Stimulated activated CD8-positive, alpha-beta memory T cell treated with anti-CD3 and anti-CD28 coated beads, Interleukin-15, amount 100 ng/mL, for 4 hours (primary cell): ENCODE measurements at regions not wholly inside any gene's neighbourhood (a gene's known extent, or its start where the extent isn't known, plus 50 kb on each side); places are given as distances from the start of the nearest gene placed in this dataset.

Source experiments
- DNase-seq, 2 donors: peaks; one replicate each; pipeline ENCODE4 v3.0.0-alpha.2; 2020; ENCODE audit warnings: low read depth in 2 of 2

DNA sequence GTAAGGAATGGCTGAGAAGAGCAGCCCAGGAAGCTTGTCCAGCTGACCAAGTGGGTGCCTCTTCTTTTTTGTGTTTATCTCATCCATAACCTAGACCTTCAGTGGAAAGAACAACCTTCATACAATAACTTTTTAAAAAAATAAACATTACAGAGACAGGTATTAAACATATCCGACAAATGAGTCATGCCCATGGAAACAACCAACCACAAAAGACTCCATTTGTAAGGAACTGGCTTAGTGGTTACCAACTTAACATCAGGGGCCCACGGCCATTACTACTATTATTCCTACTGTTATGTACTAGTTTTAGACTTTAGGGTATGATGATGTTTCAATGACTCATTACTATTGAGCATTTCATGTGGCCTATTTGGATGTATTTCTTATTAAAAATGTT, 191.7 kb upstream of the SERP2 start:
- no peak for DNase-seq

GRCh38 chr13:44184740-44185139, 188.9 kb upstream of the SERP2 start:
- no peak for DNase-seq

- DNase-seq = no peak
Measured at GRCh38 chr13:44188257-44188656, 185.4 kb upstream of the SERP2 start.

DNA sequence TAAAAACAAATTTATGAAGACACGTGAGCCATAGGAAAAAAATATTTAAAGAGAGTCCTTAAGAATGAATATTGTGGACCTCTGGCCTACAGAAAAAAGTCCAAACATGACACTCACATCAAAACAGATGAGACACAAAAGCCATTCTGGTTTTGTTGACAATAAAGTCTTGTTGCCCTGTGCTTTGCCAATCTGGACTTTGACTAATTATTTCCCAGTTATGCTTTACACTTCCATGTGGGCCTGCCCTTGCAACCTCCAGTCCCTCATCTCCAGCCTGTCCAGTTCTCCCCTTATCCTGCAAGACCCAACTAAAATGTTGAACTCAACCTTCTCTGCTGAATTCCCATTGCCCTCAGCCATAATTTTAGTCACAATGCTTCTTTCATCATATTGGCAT, 184.5 kb upstream of the SERP2 start:
- no peak for DNase-seq

GRCh38 chr13:44191103-44191502, 182.5 kb upstream of the SERP2 start:
- DNase-seq = no peak

GRCh38 chr13:44191504-44192171, 182.0 kb upstream of the SERP2 start:
- DNase-seq = no peak

GRCh38 chr13:44193731-44194130, 179.9 kb upstream of the SERP2 start:
- DNase-seq = no peak

- no peak for DNase-seq
Measured at GRCh38 chr13:44195245-44195644, 178.4 kb upstream of the SERP2 start.

DNA sequence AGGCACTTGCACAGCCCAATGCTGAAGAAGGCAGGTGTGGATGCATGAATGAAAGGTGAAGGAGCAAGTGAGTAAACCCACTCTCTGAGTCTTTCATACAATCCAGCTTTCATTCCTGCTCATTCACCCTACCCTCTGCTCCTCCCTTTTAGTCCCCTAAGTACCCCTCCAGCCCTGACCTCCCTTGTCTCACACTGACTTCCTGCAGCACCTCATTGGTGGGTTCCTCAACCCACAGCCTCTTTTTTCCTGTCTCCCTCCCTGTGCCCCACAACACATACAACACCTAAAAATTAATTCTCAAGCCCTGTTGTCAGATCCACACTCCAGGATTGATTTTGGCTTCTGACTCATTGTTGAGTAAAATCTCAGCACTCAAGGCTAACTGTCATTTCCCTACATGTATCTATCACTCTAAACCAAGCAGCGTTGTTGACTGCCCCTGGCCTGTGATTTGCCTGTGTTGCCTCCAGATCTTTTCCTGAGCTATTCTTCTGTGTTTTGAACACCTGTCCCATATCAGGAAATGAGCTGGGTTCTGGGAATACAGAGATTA, 177.3 kb upstream of the SERP2 start:
- DNase-seq = no peak

- DNase-seq = no peak
Measured at GRCh38 chr13:44197791-44198770, 175.5 kb upstream of the SERP2 start.

DNA sequence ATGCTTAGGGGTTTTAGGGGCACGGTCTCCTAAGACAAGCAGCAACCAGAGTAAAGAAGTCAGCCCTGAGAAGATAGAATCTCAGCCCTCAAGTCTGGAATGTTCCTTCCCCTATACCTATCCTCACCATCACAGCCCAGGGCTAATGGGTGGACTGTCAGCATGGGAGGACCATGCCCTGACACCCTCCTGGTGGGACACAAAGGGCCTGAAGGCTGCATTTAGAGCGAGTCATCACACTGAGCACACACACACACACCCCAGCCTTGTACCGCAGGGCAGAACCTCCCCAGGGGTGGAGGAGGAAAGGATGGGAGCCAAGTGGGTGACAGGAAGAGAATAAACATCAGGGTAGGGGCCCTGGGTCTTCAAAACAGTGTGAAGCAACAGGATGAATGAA, 174.8 kb upstream of the SERP2 start:
- DNase-seq = no peak

- no peak for DNase-seq
Measured at GRCh38 chr13:44199627-44200207, 173.9 kb upstream of the SERP2 start.

DNA sequence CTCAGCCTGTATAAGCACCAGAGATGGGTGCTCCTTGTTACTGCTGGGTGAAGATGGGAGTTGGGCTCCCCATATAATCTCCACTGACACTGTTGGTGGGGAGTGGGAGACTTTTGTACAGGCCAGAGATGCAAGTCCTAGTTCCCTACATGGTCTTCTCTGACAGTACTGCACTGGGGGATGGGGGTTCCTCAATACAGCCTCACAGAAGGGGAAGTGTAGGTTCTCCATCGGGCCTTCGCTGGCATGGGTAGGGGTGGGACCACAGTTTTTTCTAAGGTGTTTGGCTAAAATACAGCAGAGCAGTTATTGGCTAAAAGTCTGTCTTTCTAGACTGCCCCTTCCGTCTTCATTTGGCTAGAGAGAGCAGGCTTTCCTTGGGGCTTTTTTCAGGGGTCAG, 167.2 kb upstream of the SERP2 start:
- DNase-seq = no peak

GRCh38 chr13:44207476-44207875, 166.1 kb upstream of the SERP2 start:
- no peak for DNase-seq

DNA sequence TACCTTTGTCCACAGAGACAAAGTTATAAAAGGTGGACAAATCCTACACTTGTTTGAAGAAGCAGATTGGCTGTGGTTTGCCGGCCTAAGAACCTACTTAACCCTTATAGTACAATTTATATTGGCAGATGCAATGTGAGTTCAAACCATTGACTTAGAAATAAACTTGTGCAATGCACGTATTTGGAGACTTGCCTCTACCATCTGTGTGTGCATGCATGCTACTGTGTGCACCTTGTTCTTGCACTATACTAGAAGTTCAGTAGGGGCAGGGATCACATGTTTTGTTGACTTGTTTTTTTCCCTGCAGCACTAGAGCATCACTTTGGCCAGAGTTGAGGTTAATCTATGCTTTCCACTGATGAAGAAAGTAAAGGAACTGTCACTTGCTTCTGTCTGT, 163.1 kb upstream of the SERP2 start:
- no peak for DNase-seq

DNA sequence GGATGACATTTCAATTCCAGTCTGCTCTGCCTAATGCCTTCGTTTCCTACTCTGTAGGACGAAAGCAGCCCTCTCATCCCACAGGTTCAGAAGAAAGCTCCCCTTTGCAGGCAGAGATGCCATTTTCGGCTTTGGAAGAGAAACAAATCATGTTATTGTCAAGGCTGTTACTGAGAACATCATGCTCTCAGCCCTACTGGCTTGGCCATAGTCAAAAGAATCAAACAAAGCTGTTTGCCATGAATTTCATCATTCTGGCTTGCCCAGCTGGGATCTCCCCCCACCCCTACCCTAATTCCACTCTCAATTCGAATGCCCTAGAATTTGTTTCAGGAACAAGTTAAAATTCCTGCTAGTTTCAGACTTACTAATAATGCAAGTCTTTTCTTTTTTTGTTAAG, 162.3 kb upstream of the SERP2 start:
- DNase-seq = no peak

DNA sequence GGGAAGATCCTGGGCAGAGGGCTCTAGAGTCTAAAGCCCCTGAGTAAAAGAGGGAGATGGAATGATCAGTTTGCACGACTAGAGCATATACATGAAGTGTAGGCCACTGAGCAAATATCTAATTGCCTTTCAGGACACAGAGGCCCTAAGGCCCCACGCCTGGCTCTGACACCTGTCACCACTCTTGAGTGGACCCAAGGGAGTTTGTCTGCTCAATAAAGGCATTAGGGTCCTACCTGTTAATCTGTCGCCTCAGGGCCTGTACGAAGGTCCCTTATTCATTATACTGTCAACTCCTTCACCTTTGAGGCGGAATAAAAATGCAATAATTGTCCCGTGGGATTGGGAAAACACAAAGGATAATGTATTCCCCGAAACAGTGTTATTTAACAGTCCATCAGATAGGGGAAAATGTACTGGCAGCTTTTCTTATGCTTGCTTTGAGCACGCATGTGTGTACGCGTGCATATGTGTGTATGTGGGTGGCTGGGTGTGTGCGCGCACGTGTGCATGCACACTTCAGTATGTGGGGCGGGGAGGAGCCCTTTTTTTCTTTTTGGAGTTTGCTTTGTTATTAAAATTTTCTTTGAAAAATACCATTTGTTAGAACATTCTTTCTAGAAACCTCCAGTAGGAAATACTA, 161.8 kb upstream of the SERP2 start:
- DNase-seq = no peak

GRCh38 chr13:44212633-44213396, 160.8 kb upstream of the SERP2 start:
- DNase-seq = no peak

- DNase-seq = no peak
Measured at GRCh38 chr13:44218501-44219240, 155.0 kb upstream of the SERP2 start.
